Stimulated activated CD8-positive, alpha-beta memory T cell treated with anti-CD3 and anti-CD28 coated beads, Interleukin-4, amount 100 ng/mL, for 24 hours (primary cell): ENCODE measurements at regions not wholly inside any gene's neighbourhood (a gene's known extent, or its start where the extent isn't known, plus 50 kb on each side); places are given as distances from the start of the nearest gene placed in this dataset.

ENCODE experiments used
- DNase-seq: peaks from one replicate; pipeline ENCODE4 v3.0.0-alpha.2; 2020; ENCODE audit warnings: low read depth

- no peak for DNase-seq
Observed at GRCh38 chr22:48591286-48592065, 1236.2 kb downstream of the BRD1 start.

- DNase-seq = no peak
Observed at GRCh38 chr22:48589901-48590300, 1237.8 kb downstream of the BRD1 start.

GRCh38 chr22:48588878-48589450 lies 1238.7 kb downstream of the BRD1 start:
- DNase-seq = no peak

GRCh38 chr22:48588151-48588877 lies 1239.4 kb downstream of the BRD1 start:
- no peak for DNase-seq

- no peak for DNase-seq
Observed at GRCh38 chr22:48587236-48587865, 1240.3 kb downstream of the BRD1 start.

GRCh38 chr22:48586799-48587185 lies 1240.9 kb downstream of the BRD1 start:
- no peak for DNase-seq

GRCh38 chr22:48585916-48586798 lies 1241.5 kb downstream of the BRD1 start:
- DNase-seq = no peak

GRCh38 chr22:48584170-48584569 lies 1243.5 kb downstream of the BRD1 start:
- no peak for DNase-seq

- no peak for DNase-seq
Observed at GRCh38 chr22:48581796-48582469, 1245.7 kb downstream of the BRD1 start.

- DNase-seq = no peak
Observed at GRCh38 chr22:48581205-48581766, 1246.4 kb downstream of the BRD1 start.

GRCh38 chr22:48580481-48580970 lies 1247.1 kb downstream of the BRD1 start:
- DNase-seq = no peak

- no peak for DNase-seq
Observed at GRCh38 chr22:48579928-48580309, 1247.8 kb downstream of the BRD1 start.

GRCh38 chr22:48579043-48579927 lies 1248.4 kb downstream of the BRD1 start:
- no peak for DNase-seq

- DNase-seq = no peak
Observed at GRCh38 chr22:48578138-48579042, 1249.3 kb downstream of the BRD1 start.

- DNase-seq = no peak
Observed at GRCh38 chr22:48577691-48578090, 1250.0 kb downstream of the BRD1 start.

- no peak for DNase-seq
Observed at GRCh38 chr22:48577014-48577690, 1250.5 kb downstream of the BRD1 start.

- DNase-seq = no peak
Observed at GRCh38 chr22:48576333-48577013, 1251.2 kb downstream of the BRD1 start.
